Hepatocyte (in vitro differentiated cells): ENCODE measurements at regions not wholly inside any gene's neighbourhood (a gene's known extent, or its start where the extent isn't known, plus 50 kb on each side); places are given as distances from the start of the nearest gene placed in this dataset.

ENCODE experiments used
- DNase-seq: peaks from one replicate; pipeline ENCODE4 v3.0.0-alpha.2; 2016; ENCODE audit warnings: low spot score
- H2AFZ ChIP-seq: fragments of 200-600 bp; sonication (generic); 2 replicates; pipeline ENCODE4 v1.6.0; 2016; ENCODE audit warnings: antibody characterized with exemption, mild to moderate bottlenecking
- H3K27ac ChIP-seq: fragments of 200-600 bp; sonication (generic); 2 replicates; pipeline ENCODE4 v1.5.1; 2016; ENCODE audit warnings: mild to moderate bottlenecking
- H3K27me3 ChIP-seq: fragments of 200-600 bp; sonication (generic); 2 replicates; pipeline ENCODE4 v1.6.1; 2016
- H3K36me3 ChIP-seq: fragments of 200-600 bp; sonication (generic); replicated peaks from 2 replicates; pipeline ENCODE4 v1.5.1; 2016; ENCODE audit warnings: low read depth; ENCODE audit not compliant: insufficient read depth
- H3K4me1 ChIP-seq: fragments of 200-600 bp; sonication (generic); 2 replicates; pipeline ENCODE4 v1.5.1; 2016; ENCODE audit warnings: mild to moderate bottlenecking, moderate library complexity; ENCODE audit not compliant: insufficient read depth
- H3K4me2 ChIP-seq: fragments of 200-600 bp; sonication (generic); 2 replicates; pipeline ENCODE4 v1.6.0; 2016
- H3K4me3 ChIP-seq: fragments of 200-600 bp; sonication (generic); 2 replicates; pipeline ENCODE4 v1.5.1; 2016; ENCODE audit warnings: mild to moderate bottlenecking
- H3K79me2 ChIP-seq: fragments of 200-600 bp; sonication (generic); 2 replicates; pipeline ENCODE4 v1.6.0; 2017; ENCODE audit warnings: mild to moderate bottlenecking
- H3K9me2 ChIP-seq: fragments of 200-600 bp; sonication (generic); replicated peaks from 2 replicates; pipeline ENCODE4 v1.6.0; 2017; ENCODE audit warnings: mild to moderate bottlenecking; ENCODE audit not compliant: insufficient read depth
- H3K9me3 ChIP-seq: fragments of 200-600 bp; sonication (generic); 2 replicates; pipeline ENCODE4 v1.5.1; 2016; ENCODE audit warnings: low read depth, mild to moderate bottlenecking
- H4K20me1 ChIP-seq: fragments of 200-600 bp; sonication (generic); 2 replicates; pipeline ENCODE4 v1.6.0; 2016; ENCODE audit warnings: mild to moderate bottlenecking; ENCODE audit not compliant: insufficient read depth, poor library complexity, severe bottlenecking
- EZH2 ChIP-seq: fragments of 200-600 bp; sonication (generic); IDR thresholded peaks from 2 replicates; pipeline ENCODE4 v1.6.1; 2016; ENCODE audit warnings: antibody characterized with exemption, mild to moderate bottlenecking, borderline replicate concordance
- EZH2phosphoT487 ChIP-seq: fragments of 200-600 bp; sonication (generic); IDR thresholded peaks from one replicate; pipeline ENCODE4 v1.6.1; 2018; ENCODE audit warnings: antibody characterized with exemption, mild to moderate bottlenecking, low read depth, moderate library complexity; ENCODE audit not compliant: unreplicated experiment, severe bottlenecking
- WGBS: methylation state at CpG from one replicate; pipeline ENCODE4 v1.1.6; 2016; ENCODE audit warnings: low lambda C conversion rate; ENCODE audit errors: missing lambda C conversion rate; 5-methylcytosine and 5-hydroxymethylcytosine counted together
- TF ChIP-seq, protein P1 (sequence below): fragments of 200-600 bp; sonication (generic); IDR thresholded peaks from 2 replicates; pipeline ENCODE4 v1.5.1; 2016; ENCODE audit warnings: antibody characterized with exemption, mild to moderate bottlenecking; ENCODE audit not compliant: poor library complexity

GRCh38 chr3:80116281-80116680, 348.5 kb upstream of the ROBO1 start:
- Histone ChIP-seq H3K27ac (no peak overlapping the region), H3K36me3 (no peaks in the 10 kb centered on the region), H3K79me2 (no peaks in the 10 kb centered on the region), H4K20me1 (no peaks in the 10 kb centered on the region), H3K4me1 (no peaks in the 10 kb centered on the region), H3K4me2 (no peak overlapping the region), H3K9me3 (no peaks in the 10 kb centered on the region), H3K4me3 (no peak overlapping the region), H3K9me2 (no peaks in the 10 kb centered on the region), H3K27me3 (no peaks in the 10 kb centered on the region), H2AFZ (no peak overlapping the region)
- whole genome bisulfite sequencing, result 83% methylated on average over 3 of the region's 3 CpGs
- TF ChIP-seq EZH2phosphoT487, result no peak
- TF ChIP-seq, protein P1, sequence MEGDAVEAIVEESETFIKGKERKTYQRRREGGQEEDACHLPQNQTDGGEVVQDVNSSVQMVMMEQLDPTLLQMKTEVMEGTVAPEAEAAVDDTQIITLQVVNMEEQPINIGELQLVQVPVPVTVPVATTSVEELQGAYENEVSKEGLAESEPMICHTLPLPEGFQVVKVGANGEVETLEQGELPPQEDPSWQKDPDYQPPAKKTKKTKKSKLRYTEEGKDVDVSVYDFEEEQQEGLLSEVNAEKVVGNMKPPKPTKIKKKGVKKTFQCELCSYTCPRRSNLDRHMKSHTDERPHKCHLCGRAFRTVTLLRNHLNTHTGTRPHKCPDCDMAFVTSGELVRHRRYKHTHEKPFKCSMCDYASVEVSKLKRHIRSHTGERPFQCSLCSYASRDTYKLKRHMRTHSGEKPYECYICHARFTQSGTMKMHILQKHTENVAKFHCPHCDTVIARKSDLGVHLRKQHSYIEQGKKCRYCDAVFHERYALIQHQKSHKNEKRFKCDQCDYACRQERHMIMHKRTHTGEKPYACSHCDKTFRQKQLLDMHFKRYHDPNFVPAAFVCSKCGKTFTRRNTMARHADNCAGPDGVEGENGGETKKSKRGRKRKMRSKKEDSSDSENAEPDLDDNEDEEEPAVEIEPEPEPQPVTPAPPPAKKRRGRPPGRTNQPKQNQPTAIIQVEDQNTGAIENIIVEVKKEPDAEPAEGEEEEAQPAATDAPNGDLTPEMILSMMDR, result no peak
- TF ChIP-seq EZH2, result no peak
- DNase-seq, result no peak

- Histone ChIP-seq H3K4me1 (no peaks in the 10 kb centered on the region), H3K27ac (no peak overlapping the region), H2AFZ (no peak overlapping the region), H3K9me2 (no peaks in the 10 kb centered on the region), H4K20me1 (no peaks in the 10 kb centered on the region), H3K4me2 (no peak overlapping the region), H3K4me3 (no peak overlapping the region), H3K27me3 (no peaks in the 10 kb centered on the region), H3K36me3 (no peaks in the 10 kb centered on the region), H3K79me2 (no peaks in the 10 kb centered on the region), H3K9me3 (no peaks in the 10 kb centered on the region)
- TF ChIP-seq, protein P1, result no peak
- no peak for TF ChIP-seq EZH2
- TF ChIP-seq EZH2phosphoT487, result no peak
- WGBS, result 93% methylated on average over 1 of the region's 1 CpG
- DNase-seq, result no peak
These were observed 346.9 kb upstream of the ROBO1 start for GRCh38 chr3:80114694-80115093.

- Histone ChIP-seq H3K36me3 (no peaks in the 10 kb centered on the region), H2AFZ (no peak overlapping the region), H3K4me1 (no peaks in the 10 kb centered on the region), H3K27me3 (no peaks in the 10 kb centered on the region), H3K27ac (no peak overlapping the region), H3K9me3 (no peaks in the 10 kb centered on the region), H3K4me3 (no peak overlapping the region), H3K4me2 (no peak overlapping the region), H3K9me2 (no peaks in the 10 kb centered on the region), H4K20me1 (no peaks in the 10 kb centered on the region), H3K79me2 (no peaks in the 10 kb centered on the region)
- WGBS, result 89% methylated on average over 1 of the region's 1 CpG
- TF ChIP-seq EZH2phosphoT487, result no peak
- TF ChIP-seq, protein P1, result no peak
- TF ChIP-seq EZH2, result no peak
- no peak for DNase-seq
These were observed 345.5 kb upstream of the ROBO1 start for GRCh38 chr3:80113331-80113730.

DNA sequence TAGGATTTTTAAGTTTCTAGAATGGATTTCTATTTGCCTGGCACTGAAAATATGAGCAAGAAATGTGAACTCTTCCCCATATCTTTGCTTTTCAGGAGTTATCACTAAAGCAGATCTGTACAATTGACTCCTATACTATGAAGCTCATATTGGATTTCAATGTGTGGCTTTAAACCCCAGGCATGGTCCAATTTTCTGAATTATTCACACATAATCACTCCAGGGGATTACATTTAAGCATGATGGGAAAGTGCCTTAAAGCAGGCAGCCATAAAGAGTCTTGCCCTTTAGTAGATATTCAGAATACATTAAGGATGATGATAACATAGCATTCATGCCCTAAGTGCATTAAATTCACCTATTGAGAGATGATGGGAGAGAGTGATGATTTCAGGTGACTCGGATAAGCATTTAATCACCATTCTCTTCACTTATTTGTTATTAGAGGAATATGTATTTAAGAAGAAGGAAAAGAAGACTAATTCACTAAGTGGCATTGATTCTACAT, 331.8 kb upstream of the ROBO1 start:
- no peak for TF ChIP-seq EZH2phosphoT487
- no peak overlapping the region for H3K4me2 ChIP-seq
- H3K27me3 ChIP-seq, result no peaks in the 10 kb centered on the region
- H3K4me3 ChIP-seq, result no peak overlapping the region
- no peaks in the 10 kb centered on the region for H3K9me3 ChIP-seq
- H3K27ac ChIP-seq, result no peak overlapping the region
- H2AFZ ChIP-seq, result no peak overlapping the region
- no peaks in the 10 kb centered on the region for H3K9me2 ChIP-seq
- H3K79me2 ChIP-seq, result no peaks in the 10 kb centered on the region
- 88% methylated on average over 1 of the region's 1 CpG for WGBS
- no peak for DNase-seq
- H4K20me1 ChIP-seq, result no peaks in the 10 kb centered on the region
- H3K4me1 ChIP-seq, result no peaks in the 10 kb centered on the region
- H3K36me3 ChIP-seq, result no peaks in the 10 kb centered on the region
